Esophagus squamous epithelium (tissue), 5 donors: ENCODE measurements at regions not wholly inside any gene's neighbourhood (a gene's known extent, or its start where the extent isn't known, plus 50 kb on each side); places are given as distances from the start of the nearest gene placed in this dataset.
A peak's percentile ranks its signal among the peaks of the same experiment; 100 is the strongest.

Source experiments
- DNase-seq: peaks from one replicate; lab custom pipeline; 2025; lab: John Stamatoyannopoulos, UW
- H3K27ac ChIP-seq, 4 donors: fragments of 200-600 bp; sonication (generic); one replicate each; pipeline ENCODE4 v1.5.1; 2016 to 2019; ENCODE audit warnings: mild to moderate bottlenecking in 1 of 4
- H3K27me3 ChIP-seq, 4 donors: fragments of 200-600 bp; sonication (generic); 1 replicate in 3 of 4; 2 replicates in 1 of 4; pipeline versions ENCODE4 v1.5.1 to v1.6.0; 2017 to 2021; ENCODE audit warnings: antibody characterized with exemption in 1 of 4
- H3K36me3 ChIP-seq, 3 donors: fragments of 200-600 bp; sonication (generic); one replicate each; pipeline ENCODE4 v1.5.1; 2016 to 2019
- H3K4me1 ChIP-seq, 3 donors: fragments of 200-600 bp; sonication (generic); one replicate each; pipeline ENCODE4 v1.5.1; 2017 to 2019
- H3K4me3 ChIP-seq, 4 donors: fragments of 200-600 bp; sonication (generic); 1 replicate in 3 of 4; 2 replicates in 1 of 4; pipeline ENCODE4 v1.5.1; 2016 to 2019; ENCODE audit warnings: mild to moderate bottlenecking in 2 of 4, moderate library complexity in 1 of 4
- H3K9me3 ChIP-seq, 3 donors: fragments of 200-600 bp; sonication (generic); one replicate each; pipeline ENCODE4 v1.5.1; 2016 to 2019
- CTCF ChIP-seq, 6 experiments: fragments of 450-650 bp in 4 of 6; fragments of 200-600 bp in 2 of 6; sonication (generic) in 2 of 6; IDR thresholded peaks; one replicate each; pipeline ENCODE4 v1.5.1; 2016 to 2019; ENCODE audit warnings: antibody characterized with exemption in 6 of 6, mild to moderate bottlenecking in 4 of 6, moderate library complexity in 4 of 6
- POLR2A ChIP-seq, 4 donors: fragments of 450-650 bp; IDR thresholded peaks; one replicate each; pipeline ENCODE4 v1.6.1; 2017; ENCODE audit warnings: antibody characterized with exemption in 4 of 4, mild to moderate bottlenecking in 4 of 4, moderate library complexity in 3 of 4
- WGBS, 2 donors: methylation state at CpG; one replicate each; pipeline ENCODE4 v1.1.5; 2018; 5-methylcytosine and 5-hydroxymethylcytosine counted together
- intact Hi-C: fragments of 100-400 bp; cut with DNase I; formaldehyde crosslinking; loops from one replicate; pipeline ENCODE4 v1.15.0; 2022
- donor health status: DM: yes; HTN: yes; CAD: no.

GRCh38 chr12:67414011-67414715, 145.0 kb downstream of the CAND1 start:
- Histone ChIP-seq H3K4me1 (peaks cover 4 to 10% (median 4%) of the 10 kb centered on the region in 3 donors), H3K27me3 (no peaks in the 10 kb centered on the region), H3K27ac (no peak overlapping the region), H3K36me3 (no peaks in the 10 kb centered on the region), H3K4me3 (no peak overlapping the region), H3K9me3 (no peaks in the 10 kb centered on the region)
- no peak for DNase-seq
- 48 to 60% methylated on average over 6 of the region's 6 CpGs for WGBS, 2 donors
- no peak for TF ChIP-seq POLR2A (IDR thresholded peaks at IDR 0.05)
- no peak for TF ChIP-seq CTCF (IDR thresholded peaks at IDR 0.05)
- intact Hi-C loops = no loop called here

GRCh38 chr12:67415473-67415872, 146.3 kb downstream of the CAND1 start:
- Histone ChIP-seq H3K27ac (no peak overlapping the region), H3K27me3 (no peaks in the 10 kb centered on the region), H3K4me1 (peaks cover 4 to 10% (median 4%) of the 10 kb centered on the region in 3 donors), H3K9me3 (no peaks in the 10 kb centered on the region), H3K4me3 (no peak overlapping the region), H3K36me3 (no peaks in the 10 kb centered on the region)
- TF ChIP-seq POLR2A (IDR thresholded peaks at IDR 0.05) (no peak), CTCF (IDR thresholded peaks at IDR 0.05) (peak in 2 of 6 experiments; percentile 20 to 21)
- intact Hi-C loops = no loop called here
- 54 to 59% methylated on average over 4 of the region's 4 CpGs for WGBS, 2 donors
- DNase-seq = no peak

DNA sequence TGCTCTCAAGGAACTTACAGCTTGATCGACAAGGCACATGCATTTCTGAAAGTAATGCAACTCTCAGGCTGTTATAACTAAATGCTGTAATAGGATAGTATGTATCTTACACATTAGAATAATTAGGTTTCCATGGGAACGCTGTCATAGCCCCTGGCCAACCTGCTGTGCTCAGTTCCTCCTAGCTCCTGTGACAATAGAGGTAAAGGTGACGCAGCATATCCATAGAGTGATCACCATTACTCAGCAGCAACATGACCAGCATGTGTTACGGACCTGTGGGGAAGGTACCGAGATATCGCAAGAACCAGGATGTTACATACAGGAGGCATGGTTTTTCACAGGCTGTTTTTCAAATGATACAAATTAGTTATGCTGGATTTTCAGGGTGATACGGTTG, 150.7 kb downstream of the CAND1 start:
- Histone ChIP-seq H3K27ac (no peak overlapping the region), H3K4me1 (no peaks in the 10 kb centered on the region), H3K4me3 (no peak overlapping the region), H3K36me3 (no peaks in the 10 kb centered on the region), H3K9me3 (no peaks in the 10 kb centered on the region), H3K27me3 (no peaks in the 10 kb centered on the region)
- DNase-seq = no peak
- intact Hi-C loops = no loop called here
- TF ChIP-seq POLR2A (IDR thresholded peaks at IDR 0.05) (no peak), CTCF (IDR thresholded peaks at IDR 0.05) (no peak)
- WGBS, 2 donors = 88 to 94% methylated on average over 6 to 7 of the region's 7 CpGs

GRCh38 chr12:67420506-67420905, 151.3 kb downstream of the CAND1 start:
- H3K27ac ChIP-seq = no peak overlapping the region
- no peaks in the 10 kb centered on the region for H3K27me3 ChIP-seq
- intact Hi-C loops = no loop called here
- no peak for TF ChIP-seq POLR2A (IDR thresholded peaks at IDR 0.05)
- no peak for DNase-seq
- no peak overlapping the region for H3K4me3 ChIP-seq
- no peaks in the 10 kb centered on the region for H3K9me3 ChIP-seq
- 91 to 96% methylated on average over 3 of the region's 3 CpGs for WGBS, 2 donors
- no peaks in the 10 kb centered on the region for H3K36me3 ChIP-seq
- peaks cover 0 to 3% (median 0%) of the 10 kb centered on the region in 3 donors for H3K4me1 ChIP-seq

- 85 to 93% methylated on average over 3 of the region's 3 CpGs for WGBS, 2 donors
- TF ChIP-seq POLR2A (IDR thresholded peaks at IDR 0.05) (no peak), CTCF (IDR thresholded peaks at IDR 0.05) (no peak)
- no peak overlapping the region for H3K27ac ChIP-seq
- H3K27me3 ChIP-seq = no peaks in the 10 kb centered on the region
- no peak overlapping the region for H3K4me3 ChIP-seq
- H3K4me1 ChIP-seq = peaks cover 0 to 9% (median 0%) of the 10 kb centered on the region in 3 donors
- H3K36me3 ChIP-seq = no peaks in the 10 kb centered on the region
- H3K9me3 ChIP-seq = no peaks in the 10 kb centered on the region
- intact Hi-C loops = no loop called here
- DNase-seq = no peak
These were observed 152.9 kb downstream of the CAND1 start for GRCh38 chr12:67422081-67422480.
